ENCODE measurements at regions not wholly inside any gene's neighbourhood (a gene's known extent, or its start where the extent isn't known, plus 50 kb on each side); places are given as distances from the start of the nearest gene placed in this dataset.

DNA sequence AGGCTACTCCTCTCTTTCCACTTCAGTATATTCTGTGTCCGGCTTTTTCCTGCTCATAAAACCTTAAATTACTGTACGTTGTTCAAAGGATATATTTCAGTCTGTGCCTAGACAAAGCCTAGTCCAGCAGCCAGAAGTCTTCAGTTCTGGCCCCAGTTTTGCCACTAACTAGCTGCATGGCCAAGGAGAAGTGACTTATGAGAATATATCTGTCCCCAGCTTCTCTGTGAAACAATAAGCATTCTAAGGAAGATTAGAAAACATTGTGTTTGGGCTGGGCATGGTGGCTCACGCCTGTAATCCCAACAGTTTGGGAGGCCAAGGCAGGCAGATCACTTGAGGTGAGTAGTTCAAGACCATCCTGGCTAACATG, 105.0 kb upstream of the HDAC9 start:
- no peak overlapping the region for H3K27ac ChIP-seq (ENCODE audit: low read depth, low read length)
- H3K36me3 Mint-ChIP-seq = no peaks in the 10 kb centered on the region
- no peak overlapping the region for H3K27ac Mint-ChIP-seq
- no peaks in the 10 kb centered on the region for H3K27me3 Mint-ChIP-seq
- H3K4me1 Mint-ChIP-seq = no peaks in the 10 kb centered on the region
- no peaks in the 10 kb centered on the region for H3K27me3 ChIP-seq (ENCODE audit: insufficient read depth, low read length, poor library complexity, severe bottlenecking)
- H3K4me1 ChIP-seq (ENCODE audit: insufficient read depth, low read length) = no peaks in the 10 kb centered on the region
- no peak overlapping the region for H3K4me3 ChIP-seq (ENCODE audit: low read length)
- no peak overlapping the region for H3K4me3 Mint-ChIP-seq
- H3K9me3 ChIP-seq (ENCODE audit: low read length) = no peaks in the 10 kb centered on the region
- DNase-seq = no peak
- no peaks in the 10 kb centered on the region for H3K36me3 ChIP-seq (ENCODE audit: insufficient read depth, low read length)
- CTCF ChIA-PET = no interaction called here
- H3K9me3 Mint-ChIP-seq = no peaks in the 10 kb centered on the region
- POLR2A ChIA-PET = no interaction called here

GRCh38 chr7:18393465-18394118, 102.0 kb upstream of the HDAC9 start:
- Histone ChIP-seq H3K9me3 (ENCODE audit: low read length) (no peaks in the 10 kb centered on the region), H3K27ac (ENCODE audit: low read depth, low read length) (no peak overlapping the region), H3K4me1 (ENCODE audit: insufficient read depth, low read length) (no peaks in the 10 kb centered on the region), H3K4me3 (ENCODE audit: low read length) (no peak overlapping the region), H3K27me3 (ENCODE audit: insufficient read depth, low read length, poor library complexity, severe bottlenecking) (no peaks in the 10 kb centered on the region), H3K36me3 (ENCODE audit: insufficient read depth, low read length) (no peaks in the 10 kb centered on the region)
- Mint-ChIP-seq H3K36me3 (no peaks in the 10 kb centered on the region), H3K27me3 (no peaks in the 10 kb centered on the region), H3K4me1 (no peaks in the 10 kb centered on the region), H3K27ac (no peak overlapping the region), H3K4me3 (no peak overlapping the region), H3K9me3 (no peaks in the 10 kb centered on the region)
- DNase-seq = no peak
- POLR2A ChIA-PET = no interaction called here
- CTCF ChIA-PET = no interaction called here

GRCh38 chr7:18395868-18396267, 99.7 kb upstream of the HDAC9 start:
- H3K27me3 ChIP-seq (ENCODE audit: insufficient read depth, low read length, poor library complexity, severe bottlenecking) = no peaks in the 10 kb centered on the region
- no peaks in the 10 kb centered on the region for H3K36me3 ChIP-seq (ENCODE audit: insufficient read depth, low read length)
- H3K27me3 Mint-ChIP-seq = no peaks in the 10 kb centered on the region
- DNase-seq = no peak
- H3K27ac Mint-ChIP-seq = no peak overlapping the region
- CTCF ChIA-PET = no interaction called here
- H3K4me1 Mint-ChIP-seq = no peaks in the 10 kb centered on the region
- H3K4me3 ChIP-seq (ENCODE audit: low read length) = no peak overlapping the region
- no peaks in the 10 kb centered on the region for H3K4me1 ChIP-seq (ENCODE audit: insufficient read depth, low read length)
- H3K9me3 ChIP-seq (ENCODE audit: low read length) = no peaks in the 10 kb centered on the region
- H3K9me3 Mint-ChIP-seq = no peaks in the 10 kb centered on the region
- POLR2A ChIA-PET = no interaction called here
- H3K4me3 Mint-ChIP-seq = no peak overlapping the region
- H3K27ac ChIP-seq (ENCODE audit: low read depth, low read length) = no peak overlapping the region
- H3K36me3 Mint-ChIP-seq = no peaks in the 10 kb centered on the region

DNA sequence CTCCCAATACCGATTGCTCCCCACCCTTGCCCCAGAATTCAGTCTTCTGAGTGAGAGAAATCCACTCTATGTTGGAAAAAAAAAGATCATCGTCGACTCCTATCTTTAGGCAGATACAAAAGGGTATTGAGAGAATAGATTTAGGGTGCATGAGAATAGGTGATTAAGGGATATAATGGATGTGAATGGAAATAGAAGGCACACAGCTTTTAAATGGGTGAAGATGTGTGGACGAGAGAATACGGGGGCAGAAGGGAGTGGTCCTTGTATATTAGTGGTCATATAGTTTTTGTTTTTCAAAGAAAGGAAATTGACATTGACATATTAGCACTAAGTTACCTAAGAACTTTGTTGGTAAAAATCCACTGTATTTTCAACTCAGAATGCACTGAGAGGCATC, 98.6 kb upstream of the HDAC9 start:
- no peak overlapping the region for H3K27ac ChIP-seq (ENCODE audit: low read depth, low read length)
- H3K4me3 Mint-ChIP-seq = no peak overlapping the region
- no peaks in the 10 kb centered on the region for H3K9me3 Mint-ChIP-seq
- CTCF ChIA-PET = no interaction called here
- no peaks in the 10 kb centered on the region for H3K36me3 ChIP-seq (ENCODE audit: insufficient read depth, low read length)
- no peaks in the 10 kb centered on the region for H3K9me3 ChIP-seq (ENCODE audit: low read length)
- H3K4me3 ChIP-seq (ENCODE audit: low read length) = no peak overlapping the region
- no peaks in the 10 kb centered on the region for H3K27me3 Mint-ChIP-seq
- H3K4me1 ChIP-seq (ENCODE audit: insufficient read depth, low read length) = no peaks in the 10 kb centered on the region
- no peaks in the 10 kb centered on the region for H3K36me3 Mint-ChIP-seq
- POLR2A ChIA-PET = no interaction called here
- no peak overlapping the region for H3K27ac Mint-ChIP-seq
- H3K4me1 Mint-ChIP-seq = no peaks in the 10 kb centered on the region
- no peak for DNase-seq
- H3K27me3 ChIP-seq (ENCODE audit: insufficient read depth, low read length, poor library complexity, severe bottlenecking) = no peaks in the 10 kb centered on the region

- Mint-ChIP-seq H3K27ac (no peak overlapping the region), H3K4me3 (no peak overlapping the region), H3K36me3 (no peaks in the 10 kb centered on the region), H3K4me1 (no peaks in the 10 kb centered on the region), H3K9me3 (no peaks in the 10 kb centered on the region), H3K27me3 (no peaks in the 10 kb centered on the region)
- no peaks in the 10 kb centered on the region for H3K27me3 ChIP-seq (ENCODE audit: insufficient read depth, low read length, poor library complexity, severe bottlenecking)
- no peak for DNase-seq
- ChIA-PET CTCF (no interaction called here), POLR2A (no interaction called here)
- no peaks in the 10 kb centered on the region for H3K4me1 ChIP-seq (ENCODE audit: insufficient read depth, low read length)
- H3K4me3 ChIP-seq (ENCODE audit: low read length) = no peak overlapping the region
- no peaks in the 10 kb centered on the region for H3K36me3 ChIP-seq (ENCODE audit: insufficient read depth, low read length)
- H3K9me3 ChIP-seq (ENCODE audit: low read length) = no peaks in the 10 kb centered on the region
- H3K27ac ChIP-seq (ENCODE audit: low read depth, low read length) = no peak overlapping the region
Measured at GRCh38 chr7:18399436-18400235, 95.9 kb upstream of the HDAC9 start.

DNA sequence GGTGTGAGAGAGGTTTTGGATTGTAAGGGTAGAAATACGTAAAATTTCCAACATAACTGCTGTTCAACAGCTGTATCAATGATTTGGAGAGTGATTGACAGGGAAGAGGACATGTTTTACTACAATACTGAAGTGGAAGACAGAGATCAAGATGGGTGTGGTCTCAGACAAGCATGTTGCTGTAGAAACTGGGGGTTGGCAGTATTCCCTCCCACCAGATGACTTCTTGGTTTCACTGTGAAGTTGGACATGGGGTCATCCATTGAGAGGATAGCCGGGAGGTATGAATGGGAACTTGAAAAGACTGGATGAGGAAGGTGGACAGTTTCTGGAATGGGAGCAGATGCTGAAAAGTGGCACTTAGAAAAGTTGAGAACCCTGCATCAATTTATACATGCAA, 95.3 kb upstream of the HDAC9 start:
- Histone ChIP-seq H3K9me3 (ENCODE audit: low read length) (no peaks in the 10 kb centered on the region), H3K36me3 (ENCODE audit: insufficient read depth, low read length) (no peaks in the 10 kb centered on the region), H3K27ac (ENCODE audit: low read depth, low read length) (no peak overlapping the region), H3K4me1 (ENCODE audit: insufficient read depth, low read length) (no peaks in the 10 kb centered on the region), H3K4me3 (ENCODE audit: low read length) (no peak overlapping the region), H3K27me3 (ENCODE audit: insufficient read depth, low read length, poor library complexity, severe bottlenecking) (no peaks in the 10 kb centered on the region)
- Mint-ChIP-seq H3K27ac (no peak overlapping the region), H3K9me3 (no peaks in the 10 kb centered on the region), H3K36me3 (no peaks in the 10 kb centered on the region), H3K4me1 (peaks cover 1 to 3% (median 2%) of the 10 kb centered on the region in 3 donors), H3K4me3 (no peak overlapping the region), H3K27me3 (no peaks in the 10 kb centered on the region)
- ChIA-PET CTCF (no interaction called here), POLR2A (no interaction called here)
- no peak for DNase-seq

DNA sequence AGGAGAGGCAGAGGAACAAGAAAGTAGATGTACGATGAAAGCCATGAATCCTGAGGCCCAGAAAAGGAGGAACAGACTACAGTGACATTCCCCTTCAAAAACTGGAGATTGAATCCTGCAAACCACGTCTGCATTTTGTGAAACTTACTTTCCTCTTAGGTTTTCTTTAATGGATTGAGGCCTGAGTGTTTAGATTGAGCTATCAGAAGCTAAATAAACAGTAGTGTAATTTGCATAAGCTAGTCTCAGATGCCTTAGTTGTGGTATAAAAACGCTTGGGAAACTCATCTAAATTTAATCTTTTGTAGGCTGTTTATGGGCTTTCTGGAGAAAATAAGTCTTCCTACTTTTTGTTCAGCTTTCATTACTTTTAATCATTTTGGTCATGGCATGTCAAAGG, 94.8 kb upstream of the HDAC9 start:
- H3K27ac ChIP-seq (ENCODE audit: low read depth, low read length) = no peak overlapping the region
- H3K4me1 ChIP-seq (ENCODE audit: insufficient read depth, low read length) = no peaks in the 10 kb centered on the region
- no peak overlapping the region for H3K4me3 ChIP-seq (ENCODE audit: low read length)
- Mint-ChIP-seq H3K36me3 (no peaks in the 10 kb centered on the region), H3K27ac (no peak overlapping the region), H3K4me3 (no peak overlapping the region), H3K9me3 (no peaks in the 10 kb centered on the region), H3K4me1 (peaks cover 3 to 5% (median 4%) of the 10 kb centered on the region in 3 donors), H3K27me3 (no peaks in the 10 kb centered on the region)
- CTCF ChIA-PET = no interaction called here
- POLR2A ChIA-PET = no interaction called here
- no peaks in the 10 kb centered on the region for H3K36me3 ChIP-seq (ENCODE audit: insufficient read depth, low read length)
- no peak for DNase-seq
- no peaks in the 10 kb centered on the region for H3K27me3 ChIP-seq (ENCODE audit: insufficient read depth, low read length, poor library complexity, severe bottlenecking)
- no peaks in the 10 kb centered on the region for H3K9me3 ChIP-seq (ENCODE audit: low read length)

DNA sequence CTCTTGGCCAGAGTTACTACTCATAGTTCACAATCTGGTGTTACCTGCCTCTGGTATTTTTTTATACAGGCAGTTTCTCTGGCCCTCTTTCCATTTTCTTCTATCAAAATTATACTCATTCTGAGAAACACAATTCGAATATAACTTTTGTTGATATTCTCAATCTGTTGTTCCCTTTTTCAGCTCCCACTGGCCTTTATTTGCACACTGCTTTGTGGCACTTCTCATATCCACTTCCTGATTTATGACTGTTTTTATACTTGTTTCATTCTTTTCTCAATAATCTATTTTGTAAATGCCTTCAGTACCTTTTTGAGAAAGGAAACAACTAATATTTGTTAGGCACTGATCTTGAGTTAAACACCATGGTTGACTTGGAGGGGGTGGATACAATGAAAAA, 93.8 kb upstream of the HDAC9 start:
- peaks cover 3 to 5% (median 5%) of the 10 kb centered on the region in 3 donors for H3K4me1 Mint-ChIP-seq
- ChIA-PET POLR2A (no interaction called here), CTCF (no interaction called here)
- DNase-seq = no peak
- no peaks in the 10 kb centered on the region for H3K36me3 Mint-ChIP-seq
- H3K27me3 Mint-ChIP-seq = no peaks in the 10 kb centered on the region
- H3K4me3 ChIP-seq (ENCODE audit: low read length) = no peak overlapping the region
- no peak overlapping the region for H3K27ac Mint-ChIP-seq
- no peaks in the 10 kb centered on the region for H3K4me1 ChIP-seq (ENCODE audit: insufficient read depth, low read length)
- H3K9me3 ChIP-seq (ENCODE audit: low read length) = no peaks in the 10 kb centered on the region
- H3K27ac ChIP-seq (ENCODE audit: low read depth, low read length) = no peak overlapping the region
- no peaks in the 10 kb centered on the region for H3K27me3 ChIP-seq (ENCODE audit: insufficient read depth, low read length, poor library complexity, severe bottlenecking)
- no peak overlapping the region for H3K4me3 Mint-ChIP-seq
- no peaks in the 10 kb centered on the region for H3K36me3 ChIP-seq (ENCODE audit: insufficient read depth, low read length)
- no peaks in the 10 kb centered on the region for H3K9me3 Mint-ChIP-seq

Data from CD8-positive, alpha-beta memory T cell (primary cell).